Uterus (tissue), 3 donors: ENCODE measurements at regions not wholly inside any gene's neighbourhood (a gene's known extent, or its start where the extent isn't known, plus 50 kb on each side); places are given as distances from the start of the nearest gene placed in this dataset.

ENCODE experiments used
- DNase-seq, 2 donors: peaks; one replicate each; pipeline ENCODE4 v3.0.0-alpha.2; 2019 to 2020
- H3K27ac ChIP-seq, 2 donors: fragments of 200-600 bp; sonication (generic); 1 replicate in 1 of 2; 2 replicates in 1 of 2; pipeline ENCODE4 v1.5.1; 2016 to 2018
- H3K27me3 ChIP-seq, 2 donors: fragments of 200-600 bp; sonication (generic); one replicate each; pipeline ENCODE4 v1.5.1; 2018 to 2019; ENCODE audit warnings: control low read depth in 1 of 2
- H3K36me3 ChIP-seq, 2 donors: fragments of 200-600 bp; sonication (generic); one replicate each; pipeline ENCODE4 v1.5.1; 2019; ENCODE audit warnings: control low read depth in 1 of 2
- H3K4me1 ChIP-seq, 2 donors: fragments of 200-600 bp; sonication (generic); one replicate each; pipeline ENCODE4 v1.5.1; 2018 to 2019; ENCODE audit warnings: control low read depth in 1 of 2
- H3K4me3 ChIP-seq, 2 donors: fragments of 200-600 bp; sonication (generic); 1 replicate in 1 of 2; 2 replicates in 1 of 2; pipeline ENCODE4 v1.5.1; 2018 to 2019; ENCODE audit warnings: mild to moderate bottlenecking in 1 of 2
- H3K9me3 ChIP-seq, 2 donors: fragments of 200-600 bp; sonication (generic); one replicate each; pipeline ENCODE4 v1.5.1; 2019; ENCODE audit warnings: control low read depth in 1 of 2
- CTCF ChIP-seq, 4 experiments: fragments of 200-600 bp in 2 of 4; fragments of 450-650 bp in 2 of 4; sonication (generic) in 2 of 4; IDR thresholded peaks; one replicate each; pipeline ENCODE4 v1.5.1; 2016 to 2019; ENCODE audit warnings: antibody characterized with exemption in 4 of 4, mild to moderate bottlenecking in 2 of 4, moderate library complexity in 1 of 4
- POLR2A ChIP-seq, 2 donors: fragments of 450-650 bp; IDR thresholded peaks; one replicate each; pipeline ENCODE4 v1.6.1; 2016; ENCODE audit warnings: antibody characterized with exemption in 2 of 2, mild to moderate bottlenecking in 1 of 2, moderate library complexity in 1 of 2
- intact Hi-C: fragments of 100-400 bp; cut with DNase I; formaldehyde crosslinking; loops from one replicate; pipeline ENCODE4 v1.15.1; 2023; ENCODE audit warnings: low total_unique reads
- donor health status: DM: yes; HTN: yes; CAD: no.

- H3K9me3 ChIP-seq: no peaks in the 10 kb centered on the region
- TF ChIP-seq CTCF (IDR thresholded peaks at IDR 0.05) (no peak), POLR2A (IDR thresholded peaks at IDR 0.05) (no peak)
- no peaks in the 10 kb centered on the region for H3K36me3 ChIP-seq
These were observed 142.0 kb upstream of the CHRM2 start for GRCh38 chr7:136726460-136726859.

GRCh38 chr7:136717910-136718557 lies 150.4 kb upstream of the CHRM2 start:
- Histone ChIP-seq H3K9me3 (no peaks in the 10 kb centered on the region), H3K36me3 (no peaks in the 10 kb centered on the region), H3K4me3 (no peak overlapping the region), H3K27ac (no peak overlapping the region), H3K27me3 (no peaks in the 10 kb centered on the region), H3K4me1 (no peaks in the 10 kb centered on the region)
- no peak for DNase-seq
- intact Hi-C loops: no loop called here
- TF ChIP-seq CTCF (IDR thresholded peaks at IDR 0.05) (no peak), POLR2A (IDR thresholded peaks at IDR 0.05) (no peak)

More at GRCh38 chr7:136726460-136726859, 142.0 kb upstream of the CHRM2 start:
- DNase-seq: no peak
- Histone ChIP-seq H3K4me3 (no peak overlapping the region), H3K27me3 (no peaks in the 10 kb centered on the region), H3K27ac (no peak overlapping the region), H3K4me1 (no peaks in the 10 kb centered on the region)
- intact Hi-C loops: no loop called here

GRCh38 chr7:136714062-136714461 lies 154.4 kb upstream of the CHRM2 start:
- Histone ChIP-seq H3K27ac (no peak overlapping the region), H3K36me3 (no peaks in the 10 kb centered on the region), H3K27me3 (no peaks in the 10 kb centered on the region), H3K4me3 (no peak overlapping the region), H3K9me3 (no peaks in the 10 kb centered on the region), H3K4me1 (no peaks in the 10 kb centered on the region)
- TF ChIP-seq CTCF (IDR thresholded peaks at IDR 0.05) (no peak), POLR2A (IDR thresholded peaks at IDR 0.05) (no peak)
- intact Hi-C loops: no loop called here
- DNase-seq: no peak

GRCh38 chr7:136710751-136711150 lies 157.7 kb upstream of the CHRM2 start:
- DNase-seq: no peak
- Histone ChIP-seq H3K9me3 (no peaks in the 10 kb centered on the region), H3K27me3 (no peaks in the 10 kb centered on the region), H3K4me3 (no peak overlapping the region), H3K36me3 (no peaks in the 10 kb centered on the region), H3K27ac (no peak overlapping the region), H3K4me1 (no peaks in the 10 kb centered on the region)
- intact Hi-C loops: no loop called here
- no peak for TF ChIP-seq POLR2A (IDR thresholded peaks at IDR 0.05)
- no peak for TF ChIP-seq CTCF (IDR thresholded peaks at IDR 0.05)

GRCh38 chr7:136709876-136710275 lies 158.6 kb upstream of the CHRM2 start:
- Histone ChIP-seq H3K27ac (no peak overlapping the region), H3K27me3 (no peaks in the 10 kb centered on the region)
- intact Hi-C loops: no loop called here

More at GRCh38 chr7:136709876-136710275, 158.6 kb upstream of the CHRM2 start:
- TF ChIP-seq POLR2A (IDR thresholded peaks at IDR 0.05) (no peak), CTCF (IDR thresholded peaks at IDR 0.05) (no peak)
- H3K9me3 ChIP-seq: no peaks in the 10 kb centered on the region
- no peak overlapping the region for H3K4me3 ChIP-seq
- H3K4me1 ChIP-seq: no peaks in the 10 kb centered on the region
- H3K36me3 ChIP-seq: no peaks in the 10 kb centered on the region
- no peak for DNase-seq
